ENCODE measurements at regions not wholly inside any gene's neighbourhood (a gene's known extent, or its start where the extent isn't known, plus 50 kb on each side); places are given as distances from the start of the nearest gene placed in this dataset.

DNA sequence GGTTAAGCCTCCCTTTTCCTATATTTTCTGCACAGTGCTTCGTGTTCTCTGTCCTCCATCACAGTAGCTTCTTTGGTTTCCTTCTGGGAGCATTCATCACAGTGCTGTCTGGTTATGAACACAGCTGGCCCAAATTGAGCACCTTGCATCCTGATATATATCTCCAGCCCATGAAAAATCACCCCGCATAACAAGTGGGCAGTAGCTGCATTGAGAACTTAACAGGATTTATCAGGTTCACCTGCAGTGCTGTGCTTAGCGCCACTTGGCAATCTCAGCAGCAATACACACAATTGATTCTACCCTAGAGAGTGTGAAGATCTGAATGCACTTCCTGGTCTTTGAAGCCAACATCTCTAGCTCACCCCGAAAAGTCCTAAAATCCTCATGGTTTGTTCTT lies 408.0 kb downstream of the RNF144A start:
- H3K9me3 Mint-ChIP-seq (ENCODE audit: unreplicated experiment), result no peaks in the 10 kb centered on the region
- H3K4me3 Mint-ChIP-seq (ENCODE audit: unreplicated experiment), result no peak overlapping the region
- no peak for DNase-seq (ENCODE audit: extremely low spot score, unreplicated experiment)
- H3K36me3 Mint-ChIP-seq (ENCODE audit: unreplicated experiment), result no peaks in the 10 kb centered on the region
- no peak overlapping the region for H3K27ac Mint-ChIP-seq (ENCODE audit: unreplicated experiment)
- TF ChIP-seq, protein P1, sequence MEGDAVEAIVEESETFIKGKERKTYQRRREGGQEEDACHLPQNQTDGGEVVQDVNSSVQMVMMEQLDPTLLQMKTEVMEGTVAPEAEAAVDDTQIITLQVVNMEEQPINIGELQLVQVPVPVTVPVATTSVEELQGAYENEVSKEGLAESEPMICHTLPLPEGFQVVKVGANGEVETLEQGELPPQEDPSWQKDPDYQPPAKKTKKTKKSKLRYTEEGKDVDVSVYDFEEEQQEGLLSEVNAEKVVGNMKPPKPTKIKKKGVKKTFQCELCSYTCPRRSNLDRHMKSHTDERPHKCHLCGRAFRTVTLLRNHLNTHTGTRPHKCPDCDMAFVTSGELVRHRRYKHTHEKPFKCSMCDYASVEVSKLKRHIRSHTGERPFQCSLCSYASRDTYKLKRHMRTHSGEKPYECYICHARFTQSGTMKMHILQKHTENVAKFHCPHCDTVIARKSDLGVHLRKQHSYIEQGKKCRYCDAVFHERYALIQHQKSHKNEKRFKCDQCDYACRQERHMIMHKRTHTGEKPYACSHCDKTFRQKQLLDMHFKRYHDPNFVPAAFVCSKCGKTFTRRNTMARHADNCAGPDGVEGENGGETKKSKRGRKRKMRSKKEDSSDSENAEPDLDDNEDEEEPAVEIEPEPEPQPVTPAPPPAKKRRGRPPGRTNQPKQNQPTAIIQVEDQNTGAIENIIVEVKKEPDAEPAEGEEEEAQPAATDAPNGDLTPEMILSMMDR (IDR thresholded peaks at IDR 0.05), result no peak
- no peaks in the 10 kb centered on the region for H3K27me3 Mint-ChIP-seq (ENCODE audit: unreplicated experiment)
- no peaks in the 10 kb centered on the region for H3K4me1 Mint-ChIP-seq (ENCODE audit: unreplicated experiment)

DNA sequence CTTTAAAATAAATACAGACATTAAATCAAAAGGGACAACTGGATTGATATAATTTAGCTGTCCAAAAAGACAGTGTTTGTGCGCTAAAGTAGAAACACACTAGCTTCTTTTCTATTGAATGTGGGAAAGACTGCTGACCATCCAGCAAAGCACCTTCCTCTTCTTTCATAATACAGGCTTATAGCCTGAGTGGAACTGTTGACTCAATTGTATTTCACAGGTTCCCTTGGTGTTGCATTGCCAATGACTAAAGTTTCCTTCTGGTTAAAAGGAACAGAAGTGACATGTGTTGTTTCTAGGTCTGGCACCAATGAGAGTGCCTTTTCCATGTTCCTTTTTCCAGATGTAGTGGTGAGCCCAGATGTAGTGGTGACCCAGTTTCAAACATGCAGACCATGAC lies 412.3 kb downstream of the RNF144A start:
- no peak overlapping the region for H3K4me3 Mint-ChIP-seq (ENCODE audit: unreplicated experiment)

DNA sequence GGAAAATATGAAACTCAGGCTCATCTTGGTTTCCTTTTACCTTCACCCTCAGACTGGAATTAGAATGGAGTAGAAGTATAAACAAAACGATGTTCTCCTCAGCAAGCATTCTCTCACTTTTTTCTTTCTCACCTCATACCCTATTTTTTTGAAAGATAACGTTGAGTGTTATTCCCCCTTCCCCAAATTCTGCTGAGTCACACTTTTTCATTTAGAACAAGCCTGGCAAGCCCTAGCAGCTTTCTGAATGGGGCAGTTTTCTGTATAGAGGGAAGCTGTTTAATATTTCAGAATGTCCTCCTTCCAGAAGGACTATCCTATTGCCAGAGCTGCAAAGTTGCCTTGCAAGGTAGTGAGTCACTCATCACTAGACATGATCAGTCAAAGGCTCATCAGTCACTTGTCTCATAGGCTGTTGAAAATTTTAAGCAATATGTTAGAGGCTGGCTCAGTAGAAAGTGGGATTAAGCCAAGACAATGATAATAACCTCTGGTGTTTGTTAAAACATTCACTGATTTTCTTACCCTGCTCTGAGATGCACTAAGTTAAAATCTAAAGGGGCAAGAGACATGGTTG lies 416.1 kb downstream of the RNF144A start:
- TF ChIP-seq, protein P1 (IDR thresholded peaks at IDR 0.05), result no peak
- Mint-ChIP-seq H3K9me3 (ENCODE audit: unreplicated experiment) (peaks cover 4% of the 10 kb centered on the region), H3K27ac (ENCODE audit: unreplicated experiment) (no peak overlapping the region), H3K4me1 (ENCODE audit: unreplicated experiment) (no peaks in the 10 kb centered on the region), H3K36me3 (ENCODE audit: unreplicated experiment) (no peaks in the 10 kb centered on the region), H3K4me3 (ENCODE audit: unreplicated experiment) (no peak overlapping the region), H3K27me3 (ENCODE audit: unreplicated experiment) (peaks cover 4% of the 10 kb centered on the region)
- no peak for DNase-seq (ENCODE audit: extremely low spot score, unreplicated experiment)

More for the DNA sequence above, 412.3 kb downstream of the RNF144A start:
- Mint-ChIP-seq H3K9me3 (ENCODE audit: unreplicated experiment) (no peaks in the 10 kb centered on the region), H3K4me1 (ENCODE audit: unreplicated experiment) (no peaks in the 10 kb centered on the region), H3K27ac (ENCODE audit: unreplicated experiment) (no peak overlapping the region), H3K36me3 (ENCODE audit: unreplicated experiment) (no peaks in the 10 kb centered on the region), H3K27me3 (ENCODE audit: unreplicated experiment) (no peaks in the 10 kb centered on the region)
- TF ChIP-seq, protein P1 (IDR thresholded peaks at IDR 0.05), result no peak
- DNase-seq (ENCODE audit: extremely low spot score, unreplicated experiment), result no peak

DNA sequence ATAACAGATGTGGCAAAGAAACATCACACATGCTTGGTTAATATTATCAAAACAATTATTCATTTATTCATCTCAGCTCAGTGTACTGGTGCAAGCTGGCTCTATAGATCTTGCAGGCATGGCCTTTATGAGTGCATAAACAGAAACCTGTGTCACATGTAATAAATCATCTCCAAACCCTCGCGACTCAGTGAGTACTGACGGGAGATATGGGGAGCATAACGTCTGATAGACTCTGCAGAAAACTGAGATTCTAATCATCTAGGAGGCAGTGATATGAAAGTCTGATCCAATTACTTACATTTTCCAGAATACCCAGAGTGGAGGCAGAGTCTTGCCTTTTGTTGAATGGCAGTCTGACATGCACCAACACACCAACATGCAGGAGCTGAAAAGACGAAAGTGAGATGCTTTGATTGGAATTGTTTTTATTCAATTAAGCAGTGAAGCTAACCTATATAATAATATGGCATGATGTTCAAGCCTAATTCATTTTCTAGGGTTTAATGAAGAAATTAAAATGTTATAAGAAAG lies 416.8 kb downstream of the RNF144A start:
- H3K9me3 Mint-ChIP-seq (ENCODE audit: unreplicated experiment), result peaks cover 4% of the 10 kb centered on the region
- no peak overlapping the region for H3K4me3 Mint-ChIP-seq (ENCODE audit: unreplicated experiment)
- no peaks in the 10 kb centered on the region for H3K36me3 Mint-ChIP-seq (ENCODE audit: unreplicated experiment)
- no peak overlapping the region for H3K27ac Mint-ChIP-seq (ENCODE audit: unreplicated experiment)
- peaks cover 4% of the 10 kb centered on the region for H3K27me3 Mint-ChIP-seq (ENCODE audit: unreplicated experiment)
- no peaks in the 10 kb centered on the region for H3K4me1 Mint-ChIP-seq (ENCODE audit: unreplicated experiment)
- DNase-seq (ENCODE audit: extremely low spot score, unreplicated experiment), result no peak
- TF ChIP-seq, protein P1 (IDR thresholded peaks at IDR 0.05), result no peak

DNA sequence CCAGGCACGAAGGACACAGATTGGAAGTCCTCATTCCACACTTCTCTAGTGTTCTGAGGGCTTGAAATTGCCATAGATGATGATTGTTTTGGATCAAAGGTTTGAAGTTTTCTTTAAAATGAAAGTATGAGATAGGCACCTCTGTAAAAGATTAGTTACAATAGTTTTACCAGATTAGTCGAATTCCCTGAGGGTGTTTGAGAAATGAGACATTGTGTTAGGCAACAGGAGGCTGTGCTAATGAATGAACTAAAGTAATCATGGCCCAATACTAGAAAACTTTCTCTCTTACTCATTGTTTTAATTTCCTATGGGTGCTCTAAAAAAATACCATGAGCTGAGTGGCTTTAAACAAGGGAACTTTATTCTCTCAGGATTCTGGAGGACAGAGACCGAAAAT lies 421.7 kb downstream of the RNF144A start:
- Mint-ChIP-seq H3K4me3 (ENCODE audit: unreplicated experiment) (no peak overlapping the region), H3K36me3 (ENCODE audit: unreplicated experiment) (no peaks in the 10 kb centered on the region), H3K4me1 (ENCODE audit: unreplicated experiment) (no peaks in the 10 kb centered on the region), H3K9me3 (ENCODE audit: unreplicated experiment) (peaks cover 4% of the 10 kb centered on the region), H3K27ac (ENCODE audit: unreplicated experiment) (no peak overlapping the region), H3K27me3 (ENCODE audit: unreplicated experiment) (peaks cover 4% of the 10 kb centered on the region)
- no peak for DNase-seq (ENCODE audit: extremely low spot score, unreplicated experiment)
- TF ChIP-seq, protein P1 (IDR thresholded peaks at IDR 0.05), result no peak
